C4-2B (cell line): ENCODE measurements at regions not wholly inside any gene's neighbourhood (a gene's known extent, or its start where the extent isn't known, plus 50 kb on each side); places are given as distances from the start of the nearest gene placed in this dataset.

Experiments
- H3K27ac ChIP-seq: fragments of 450-650 bp; 2 replicates; pipeline ENCODE4 v1.5.1; 2017
- CTCF ChIP-seq: fragments of 450-650 bp; conservative IDR thresholded peaks from 2 replicates; pipeline ENCODE4 v1.5.1; 2017; ENCODE audit warnings: mild to moderate bottlenecking
- ZFX ChIP-seq: fragments of 450-650 bp; IDR thresholded peaks from 2 replicates; pipeline ENCODE4 v1.6.1; 2017

GRCh38 chr3:102576651-102577050 is 141.8 kb downstream of the ZPLD1 start:
- TF ChIP-seq CTCF (no peak), ZFX (no peak)
- no peak overlapping the region for H3K27ac ChIP-seq

GRCh38 chr3:102577082-102577789 is 142.4 kb downstream of the ZPLD1 start:
- H3K27ac ChIP-seq = no peak overlapping the region
- no peak for TF ChIP-seq CTCF
- TF ChIP-seq ZFX = no peak

GRCh38 chr3:102580760-102581159 is 145.9 kb downstream of the ZPLD1 start:
- no peak overlapping the region for H3K27ac ChIP-seq
- TF ChIP-seq ZFX (no peak), CTCF (no peak)

- TF ChIP-seq ZFX (no peak), CTCF (no peak)
- H3K27ac ChIP-seq = no peak overlapping the region
Measured at GRCh38 chr3:102586485-102586884, 151.7 kb downstream of the ZPLD1 start.

- no peak for TF ChIP-seq ZFX
- TF ChIP-seq CTCF = no peak
- peak overlapping the region; percentile 98 for H3K27ac ChIP-seq
Measured at GRCh38 chr3:102593812-102594602, 159.2 kb downstream of the ZPLD1 start.

GRCh38 chr3:102595057-102595456 is 160.2 kb downstream of the ZPLD1 start:
- H3K27ac ChIP-seq = peak overlapping the region; percentile 65; the same call in 1 of the 2 replicates
- TF ChIP-seq ZFX = no peak
- TF ChIP-seq CTCF = no peak

GRCh38 chr3:102599819-102600576 is 165.2 kb downstream of the ZPLD1 start:
- peak overlapping the region; percentile 100 for H3K27ac ChIP-seq
- TF ChIP-seq CTCF (no peak), ZFX (no peak)
